OCI-LY7 (cell line): ENCODE measurements at regions not wholly inside any gene's neighbourhood (a gene's known extent, or its start where the extent isn't known, plus 50 kb on each side); places are given as distances from the start of the nearest gene placed in this dataset.

Source experiments
- BruUV-seq: library from RNA; stranded (reverse); fragments of 400-500 nt; replicated peaks from 2 replicates; lab custom pipeline; 2021; lab: Mats Ljungman, UMichigan
- CTCF ChIA-PET: fragments of 300-600 bp; sonication (Branson Sonifier 250); formaldehyde crosslinking; loops from one replicate; lab custom pipeline; 2022; ENCODE audit warnings: antibody characterized with exemption; ENCODE audit not compliant: unreplicated experiment; lab: Charles Lee
- POLR2A ChIA-PET: fragments of 300-600 bp; sonication (Branson Sonifier 250); formaldehyde crosslinking; loops from one replicate; lab custom pipeline; 2022; ENCODE audit warnings: antibody characterized with exemption; lab: Charles Lee
- DNase-seq: peaks from one replicate; pipeline ENCODE4 v3.0.0-alpha.2; 2015; ENCODE audit warnings: low spot score
- H2AFZ ChIP-seq: fragments of 200-600 bp; sonication (generic), shearing (Covaris generic); 2 replicates; pipeline ENCODE4 v1.6.1; 2014; ENCODE audit warnings: mild to moderate bottlenecking, antibody characterized with exemption, low read length, moderate library complexity
- H3K27ac ChIP-seq: fragments of 200-600 bp; sonication (generic); 2 replicates; pipeline ENCODE4 v1.5.1; 2014; ENCODE audit warnings: mixed run types, low read depth, mild to moderate bottlenecking, moderate library complexity, low read length, inconsistent platforms; ENCODE audit not compliant: poor library complexity, severe bottlenecking
- H3K36me3 ChIP-seq: fragments of 200-600 bp; sonication (generic); 2 replicates; pipeline ENCODE4 v1.6.1; 2014; ENCODE audit warnings: mild to moderate bottlenecking, antibody characterized with exemption, low read length, moderate library complexity, mixed read lengths; ENCODE audit not compliant: insufficient read depth
- H3K4me1 ChIP-seq: fragments of 200-600 bp; sonication (generic); 2 replicates; pipeline ENCODE4 v1.5.1; 2014; ENCODE audit warnings: mild to moderate bottlenecking, low read length; ENCODE audit not compliant: insufficient read depth, poor library complexity, severe bottlenecking
- H3K4me2 ChIP-seq: fragments of 200-600 bp; sonication (generic); 2 replicates; pipeline ENCODE4 v1.6.1; 2014; ENCODE audit warnings: mild to moderate bottlenecking, low read length
- H3K4me3 ChIP-seq: fragments of 200-600 bp; sonication (generic); 2 replicates; pipeline ENCODE4 v1.5.1; 2014; ENCODE audit warnings: mild to moderate bottlenecking, low read depth, low read length; ENCODE audit not compliant: poor library complexity, severe bottlenecking
- H3K79me2 ChIP-seq: fragments of 200-600 bp; sonication (generic); 2 replicates; pipeline ENCODE4 v1.6.1; 2016; ENCODE audit warnings: low read depth, mild to moderate bottlenecking, low read length, moderate library complexity, mixed read lengths; ENCODE audit not compliant: insufficient read depth
- H3K9me2 ChIP-seq: fragments of 200-600 bp; sonication (generic); 2 replicates; pipeline ENCODE4 v1.6.1; 2016; ENCODE audit warnings: mild to moderate bottlenecking, low read length, mixed read lengths; ENCODE audit not compliant: insufficient read depth
- H3K9me3 ChIP-seq: fragments of 200-600 bp; sonication (generic); 2 replicates; pipeline ENCODE4 v1.6.1; 2014; ENCODE audit warnings: mild to moderate bottlenecking, mixed run types, low read length, mixed read lengths
- H4K20me1 ChIP-seq: fragments of 200-600 bp; sonication (generic); 2 replicates; pipeline ENCODE4 v1.6.1; 2014; ENCODE audit warnings: mild to moderate bottlenecking, antibody characterized with exemption, low read length, moderate library complexity, mixed read lengths; ENCODE audit not compliant: insufficient read depth
- EZH2phosphoT487 ChIP-seq: fragments of 200-600 bp; sonication (generic); IDR thresholded peaks from 2 replicates; pipeline ENCODE4 v1.6.1; 2018; ENCODE audit warnings: low read depth, borderline replicate concordance, mild to moderate bottlenecking, mixed run types, antibody characterized with exemption, low read length, moderate library complexity, mixed read lengths
- intact Hi-C: fragments of 100-400 bp; cut with micrococcal nuclease; formaldehyde crosslinking; loops from one replicate; pipeline ENCODE4 v1.10.0; 2022; ENCODE audit not compliant: unreplicated experiment
- TF ChIP-seq, protein P1 (sequence below): fragments of 200-600 bp; sonication (generic); conservative IDR thresholded peaks from 2 replicates; pipeline ENCODE4 v1.5.1; 2014; ENCODE audit warnings: mild to moderate bottlenecking, antibody characterized with exemption, low read length, moderate library complexity, mixed read lengths

DNA sequence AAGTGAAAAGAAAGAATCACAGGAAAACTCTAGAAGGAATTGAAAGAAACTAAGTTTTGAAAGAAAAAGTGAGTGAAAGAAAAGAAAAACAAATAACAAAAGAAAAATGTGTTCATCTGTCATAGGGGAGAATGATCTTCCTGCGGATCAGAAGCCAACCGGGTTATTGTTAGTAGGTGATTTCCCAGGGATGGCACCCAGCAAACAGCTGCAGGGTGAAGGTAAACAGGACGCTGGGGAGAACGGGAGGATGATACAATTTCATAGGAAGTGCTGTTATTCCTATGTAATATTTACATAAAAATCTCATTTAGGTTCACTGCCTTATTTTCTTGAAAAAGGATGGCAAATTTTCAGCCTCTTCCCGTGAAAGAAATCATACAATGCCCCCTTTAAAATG lies 72.4 kb upstream of the LHFPL2 start:
- TF ChIP-seq, protein P1, sequence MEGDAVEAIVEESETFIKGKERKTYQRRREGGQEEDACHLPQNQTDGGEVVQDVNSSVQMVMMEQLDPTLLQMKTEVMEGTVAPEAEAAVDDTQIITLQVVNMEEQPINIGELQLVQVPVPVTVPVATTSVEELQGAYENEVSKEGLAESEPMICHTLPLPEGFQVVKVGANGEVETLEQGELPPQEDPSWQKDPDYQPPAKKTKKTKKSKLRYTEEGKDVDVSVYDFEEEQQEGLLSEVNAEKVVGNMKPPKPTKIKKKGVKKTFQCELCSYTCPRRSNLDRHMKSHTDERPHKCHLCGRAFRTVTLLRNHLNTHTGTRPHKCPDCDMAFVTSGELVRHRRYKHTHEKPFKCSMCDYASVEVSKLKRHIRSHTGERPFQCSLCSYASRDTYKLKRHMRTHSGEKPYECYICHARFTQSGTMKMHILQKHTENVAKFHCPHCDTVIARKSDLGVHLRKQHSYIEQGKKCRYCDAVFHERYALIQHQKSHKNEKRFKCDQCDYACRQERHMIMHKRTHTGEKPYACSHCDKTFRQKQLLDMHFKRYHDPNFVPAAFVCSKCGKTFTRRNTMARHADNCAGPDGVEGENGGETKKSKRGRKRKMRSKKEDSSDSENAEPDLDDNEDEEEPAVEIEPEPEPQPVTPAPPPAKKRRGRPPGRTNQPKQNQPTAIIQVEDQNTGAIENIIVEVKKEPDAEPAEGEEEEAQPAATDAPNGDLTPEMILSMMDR = no peak
- TF ChIP-seq EZH2phosphoT487 = no peak
- Histone ChIP-seq H3K4me2 (peak overlapping the region; percentile 85), H3K36me3 (peaks cover 8% of the 10 kb centered on the region; the same call in 1 of the 2 replicates), H3K4me1 (peaks cover 96% of the 10 kb centered on the region), H3K4me3 (peak overlapping the region; percentile 71), H2AFZ (peak overlapping the region; percentile 67), H4K20me1 (no peaks in the 10 kb centered on the region), H3K27ac (peak overlapping the region; percentile 99), H3K9me2 (no peaks in the 10 kb centered on the region), H3K79me2 (peaks cover 41% of the 10 kb centered on the region; the same call in 1 of the 2 replicates), H3K9me3 (no peaks in the 10 kb centered on the region)
- intact Hi-C loops = loop anchor here (1.0 to 10.0 kb wide), 5 partner anchors 7 to 1464 kb away; partner anchors contain the start of genes ARSB, LHFPL2 and SCAMP1
- ChIA-PET POLR2A (interaction anchor here (0.7 to 4.8 kb wide), 16 partner anchors 7 to 360 kb away, joined by 3 to 60 read pairs (median 3); partner anchors contain the start of gene SCAMP1), CTCF (interaction anchor here (1.0 kb wide), 1 partner anchor 238 kb away, joined by 3 read pairs; no protein-coding TSS in a partner anchor)
- BruUV-seq = TSS peak; percentile 89
- peak; percentile 31 for DNase-seq

DNA sequence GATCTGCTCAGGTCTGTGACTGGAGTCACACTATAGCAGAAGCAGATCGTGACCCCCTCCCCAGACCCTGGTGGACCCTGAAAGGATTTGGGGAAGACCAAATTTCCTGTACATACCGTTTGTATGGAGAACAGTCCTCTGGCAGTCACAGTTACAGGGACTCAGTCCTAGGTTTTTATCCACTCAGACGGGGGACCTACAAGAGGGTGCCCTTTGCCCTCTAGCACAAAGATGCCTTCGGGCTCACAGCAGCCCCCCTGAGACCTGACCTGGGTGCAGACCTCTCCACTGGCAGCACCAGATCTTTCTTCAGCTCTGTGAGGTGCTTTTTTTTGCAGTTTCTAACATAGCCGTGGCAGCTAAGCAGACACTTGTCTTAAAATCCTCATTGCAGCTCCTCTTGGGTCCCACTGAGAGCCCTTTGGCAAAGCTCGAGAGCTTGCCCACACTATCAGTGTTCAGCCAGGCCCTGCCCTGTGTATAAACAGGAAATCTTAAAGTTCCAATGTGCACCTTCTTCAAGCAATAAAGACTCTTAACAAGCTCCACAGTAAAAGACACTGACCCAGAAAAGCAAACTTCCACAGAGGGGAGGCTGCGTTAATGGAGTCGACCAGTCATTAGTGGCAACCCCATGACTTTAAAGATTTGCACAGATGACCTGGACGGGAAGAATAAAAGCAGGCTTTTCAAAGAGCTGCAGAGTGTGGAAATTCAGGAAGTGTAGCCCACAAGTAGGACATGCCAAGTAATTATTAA lies 71.8 kb upstream of the LHFPL2 start:
- POLR2A ChIA-PET = interaction anchor here (0.7 to 4.8 kb wide), 16 partner anchors 8 to 245 kb away, joined by 3 to 60 read pairs (median 3); no protein-coding TSS in a partner anchor

More for the DNA sequence above, 71.8 kb upstream of the LHFPL2 start:
- no peaks in the 10 kb centered on the region for H3K9me2 ChIP-seq
- DNase-seq = peak; percentile 59
- TSS peak; percentile 51 for BruUV-seq
- H3K9me3 ChIP-seq = no peaks in the 10 kb centered on the region
- H3K36me3 ChIP-seq = peaks cover 10% of the 10 kb centered on the region; the same call in 1 of the 2 replicates
- H3K4me3 ChIP-seq = peak overlapping the region; percentile 71
- peaks cover 93% of the 10 kb centered on the region for H3K4me1 ChIP-seq
- intact Hi-C loops = loop anchor here (1.0 to 10.0 kb wide), 5 partner anchors 8 to 1464 kb away; partner anchors contain the start of genes ARSB, LHFPL2 and SCAMP1
- peak overlapping the region; percentile 67 for H2AFZ ChIP-seq
- H3K27ac ChIP-seq = peak overlapping the region; percentile 99
- CTCF ChIA-PET = interaction anchor here (0.7 to 1.0 kb wide), 2 partner anchors 41 to 237 kb away, joined by 3 read pairs; no protein-coding TSS in a partner anchor
- H3K4me2 ChIP-seq = peak overlapping the region; percentile 85
- no peaks in the 10 kb centered on the region for H4K20me1 ChIP-seq
- H3K79me2 ChIP-seq = peaks cover 44% of the 10 kb centered on the region; the same call in 1 of the 2 replicates
- TF ChIP-seq, protein P1 = no peak
- no peak for TF ChIP-seq EZH2phosphoT487
